Neural cell (in vitro differentiated cells): ENCODE measurements at regions not wholly inside any gene's neighbourhood (a gene's known extent, or its start where the extent isn't known, plus 50 kb on each side); places are given as distances from the start of the nearest gene placed in this dataset.

Experiments used
- EP300 ChIP-seq: fragments of 450-650 bp; conservative IDR thresholded peaks from 2 replicates; pipeline ENCODE4 v1.6.1; 2014; ENCODE audit warnings: antibody characterized with exemption, mild to moderate bottlenecking, moderate library complexity; ENCODE audit not compliant: poor library complexity, severe bottlenecking
- EZH2 ChIP-seq: fragments of 200-600, 300-800 bp; shearing (Covaris generic), sonication (generic); IDR thresholded peaks from 2 replicates; pipeline ENCODE4 v1.6.1; 2014; ENCODE audit warnings: antibody characterized with exemption, low read length, borderline replicate concordance, mild to moderate bottlenecking; ENCODE audit not compliant: insufficient read depth, poor library complexity, severe bottlenecking

- TF ChIP-seq EP300 (no peak), EZH2 (no peak)
Measured at GRCh38 chrX:13415509-13415908, 95.7 kb upstream of the ATXN3L start.
